Activated CD8-positive, alpha-beta memory T cell treated with anti-CD3 and anti-CD28 coated beads, Interleukin-2, amount 50 U/mL, for 4 hours (primary cell): ENCODE measurements at regions not wholly inside any gene's neighbourhood (a gene's known extent, or its start where the extent isn't known, plus 50 kb on each side); places are given as distances from the start of the nearest gene placed in this dataset.

Experiments
- DNase-seq: peaks from one replicate; pipeline ENCODE4 v3.0.0-alpha.2; 2020

DNA sequence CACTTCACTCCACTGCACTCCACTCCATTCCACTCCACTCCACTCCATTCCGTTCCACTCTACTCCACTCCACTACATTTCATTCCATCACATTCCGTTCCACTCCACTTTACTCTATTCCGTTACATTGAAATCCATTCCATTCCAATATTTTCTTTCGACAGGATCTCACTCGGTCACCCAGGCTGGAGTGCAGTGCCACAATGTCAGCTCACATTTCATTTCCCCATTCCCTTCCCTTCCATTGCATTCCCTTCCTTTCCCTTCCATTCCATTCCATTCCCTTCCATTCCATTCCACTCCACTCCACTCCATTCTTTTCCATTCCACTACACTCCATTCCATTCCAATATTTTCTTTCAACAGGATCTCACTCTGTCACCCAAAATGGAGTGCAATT, 1407.6 kb upstream of the USP9Y start:
- no peak for DNase-seq

DNA sequence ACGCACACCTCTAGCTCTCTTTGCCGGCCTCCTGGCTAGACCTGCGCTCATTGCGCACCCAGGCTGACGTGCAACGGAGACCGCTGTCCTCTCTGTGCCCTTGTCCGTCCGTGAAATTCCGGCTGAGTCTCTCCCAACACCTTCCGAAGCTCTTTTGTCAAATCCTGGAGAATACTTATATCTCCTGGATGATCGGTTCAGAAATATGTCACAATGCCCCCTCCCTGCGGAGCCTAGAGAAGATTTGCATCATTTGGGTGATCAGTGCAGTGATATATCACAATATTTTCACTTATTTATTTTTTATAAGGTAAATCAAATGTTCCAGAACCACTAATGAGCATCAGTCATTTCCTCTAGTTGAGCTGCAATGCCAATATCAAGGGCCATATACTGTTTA, 1366.9 kb upstream of the USP9Y start:
- DNase-seq: peak; percentile 12
